Gastroesophageal sphincter (tissue), 3 donors: ENCODE measurements at regions not wholly inside any gene's neighbourhood (a gene's known extent, or its start where the extent isn't known, plus 50 kb on each side); places are given as distances from the start of the nearest gene placed in this dataset.

Experiments
- CTCF ChIP-seq, 4 experiments: fragments of 200-600 bp in 2 of 4; fragments of 450-650 bp in 2 of 4; sonication (generic) in 1 of 4; IDR thresholded peaks; one replicate each; pipeline ENCODE4 v1.5.1; 2017 to 2019; ENCODE audit warnings: antibody characterized with exemption in 4 of 4, mild to moderate bottlenecking in 2 of 4, moderate library complexity in 2 of 4
- EP300 ChIP-seq: sonication (generic); formaldehyde crosslinking; IDR thresholded peaks from one replicate; pipeline ENCODE4 v1.6.1; 2017; ENCODE audit warnings: antibody characterized with exemption, mild to moderate bottlenecking
- POLR2A ChIP-seq, 2 donors: fragments of 450-650 bp; IDR thresholded peaks; one replicate each; pipeline ENCODE4 v1.6.1; 2017; ENCODE audit warnings: antibody characterized with exemption in 2 of 2, mild to moderate bottlenecking in 2 of 2, moderate library complexity in 1 of 2

DNA sequence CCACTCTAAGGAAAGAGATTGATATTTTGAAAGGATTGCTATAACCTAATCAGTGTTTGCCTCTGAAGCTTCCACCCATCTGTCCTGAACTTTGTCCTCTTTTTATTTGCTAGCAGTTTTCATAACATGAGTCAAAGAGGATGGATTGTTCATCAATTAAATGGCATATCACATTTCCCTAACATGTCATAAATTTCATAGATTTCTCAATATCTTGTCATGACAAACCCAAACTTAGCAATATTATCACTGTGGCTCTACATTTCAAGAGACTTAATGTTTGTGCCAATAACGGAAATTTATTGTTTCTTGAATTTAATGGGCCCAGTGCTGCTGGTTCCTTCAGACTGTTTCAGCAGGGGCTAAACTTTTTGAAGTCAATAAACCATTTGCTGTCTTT, 330.3 kb downstream of the CAAP1 start:
- TF ChIP-seq CTCF (IDR thresholded peaks at IDR 0.05) = no peak
- TF ChIP-seq EP300 = no peak
- no peak for TF ChIP-seq POLR2A (IDR thresholded peaks at IDR 0.05)
